ENCODE measurements at regions not wholly inside any gene's neighbourhood (a gene's known extent, or its start where the extent isn't known, plus 50 kb on each side); places are given as distances from the start of the nearest gene placed in this dataset.

GRCh38 chr19:56927791-56928207 lies 87.3 kb upstream of the PEG3 start:
- no peak for TF ChIP-seq CTCF (IDR thresholded peaks at IDR 0.05)
- TF ChIP-seq EZH2phosphoT487 (IDR thresholded peaks at IDR 0.05): no peak
